ENCODE measurements at regions not wholly inside any gene's neighbourhood (a gene's known extent, or its start where the extent isn't known, plus 50 kb on each side); places are given as distances from the start of the nearest gene placed in this dataset.
"Not testable (repeated sequence)": the region's sequence is repeated elsewhere in the genome, so short reads cannot be mapped to it uniquely, and the experiment has no call there.

DNA sequence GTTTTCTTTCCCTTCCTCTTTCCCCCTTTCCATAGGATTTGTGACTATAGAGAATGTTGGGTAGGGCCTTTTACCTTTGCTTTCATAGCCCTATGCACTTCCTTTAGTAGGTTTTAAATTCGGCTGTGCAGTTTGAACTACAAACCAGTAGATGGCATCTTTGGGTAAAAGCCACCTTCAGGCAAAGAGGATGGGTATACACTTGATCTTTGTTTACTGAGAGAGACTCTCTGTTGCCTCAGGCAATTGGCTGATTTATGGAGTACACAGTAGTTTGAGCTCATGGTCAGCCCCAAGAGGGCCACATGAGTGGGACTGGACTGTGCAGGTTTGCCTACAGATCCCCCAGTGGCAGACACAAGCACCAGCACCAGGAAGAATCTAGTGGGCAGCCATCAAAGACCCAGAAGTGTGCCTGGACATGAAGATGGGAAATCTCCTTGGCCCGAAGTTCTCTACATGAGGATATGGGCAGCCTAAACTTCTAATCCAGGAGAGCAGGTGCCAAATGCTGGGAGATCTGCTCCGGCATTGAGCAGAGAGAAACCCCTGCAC lies 1304.3 kb upstream of the DDX18 start:
- DNase-seq, result peak in 2 of 51 donors; percentile 5 to 25

DNA sequence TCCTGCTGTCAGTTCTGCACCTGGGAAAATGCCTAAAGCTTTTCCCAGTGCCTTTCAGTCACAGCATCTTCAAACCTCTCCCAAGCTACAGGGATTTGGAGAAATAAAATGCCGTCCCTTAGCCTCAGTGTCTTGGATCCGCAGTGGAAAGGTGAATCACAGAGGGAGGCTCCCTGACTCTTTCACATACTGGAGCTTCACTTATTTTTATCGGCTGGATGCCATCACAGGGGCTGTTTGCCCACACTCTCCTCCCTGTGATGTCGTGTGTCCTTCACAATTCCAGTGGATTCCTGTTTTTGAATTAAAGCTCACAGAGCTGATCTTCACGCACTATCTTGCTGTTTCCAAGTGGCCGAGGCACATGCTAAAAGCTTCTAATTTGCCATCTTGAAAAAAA lies 1303.1 kb upstream of the DDX18 start:
- no peak for DNase-seq

DNA sequence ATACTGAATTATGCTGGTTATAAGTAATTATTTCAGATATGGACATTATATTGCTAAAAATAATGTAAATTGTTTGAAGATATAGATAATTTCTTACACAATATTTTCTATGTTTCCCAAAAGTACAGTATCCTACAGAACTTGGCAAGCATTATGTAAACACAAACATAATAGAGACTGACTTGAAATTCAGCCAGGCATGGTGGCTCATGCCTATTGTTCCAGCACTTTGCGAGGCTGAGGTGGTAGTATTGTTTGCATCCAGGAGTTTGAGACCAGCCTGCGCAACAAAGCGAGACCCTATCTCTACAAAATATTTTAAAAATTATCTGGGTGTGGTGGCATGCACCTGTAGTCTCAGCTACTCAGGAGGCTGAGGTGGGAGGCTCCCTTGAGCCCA lies 1300.5 kb upstream of the DDX18 start:
- DNase-seq, result no peak

DNA sequence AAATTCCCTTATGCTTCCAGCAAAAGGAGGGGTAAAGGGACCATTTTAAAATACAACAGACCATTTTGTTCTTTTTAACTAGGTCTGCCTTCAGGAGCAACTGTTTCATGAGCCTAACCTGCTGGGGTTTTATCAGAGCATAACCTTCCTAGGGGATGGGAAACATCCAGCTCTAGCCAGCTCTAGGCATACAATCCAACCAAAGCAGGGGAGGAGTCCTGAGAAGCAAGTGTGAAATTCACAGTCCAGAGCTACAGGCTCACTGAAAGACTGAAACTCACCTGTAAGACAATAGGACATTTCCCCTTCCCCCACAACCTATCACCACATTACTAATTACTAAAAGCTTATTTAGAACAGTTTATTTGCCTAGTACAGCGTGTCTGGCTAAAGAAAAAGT lies 1296.6 kb upstream of the DDX18 start:
- DNase-seq, result no peak

DNA sequence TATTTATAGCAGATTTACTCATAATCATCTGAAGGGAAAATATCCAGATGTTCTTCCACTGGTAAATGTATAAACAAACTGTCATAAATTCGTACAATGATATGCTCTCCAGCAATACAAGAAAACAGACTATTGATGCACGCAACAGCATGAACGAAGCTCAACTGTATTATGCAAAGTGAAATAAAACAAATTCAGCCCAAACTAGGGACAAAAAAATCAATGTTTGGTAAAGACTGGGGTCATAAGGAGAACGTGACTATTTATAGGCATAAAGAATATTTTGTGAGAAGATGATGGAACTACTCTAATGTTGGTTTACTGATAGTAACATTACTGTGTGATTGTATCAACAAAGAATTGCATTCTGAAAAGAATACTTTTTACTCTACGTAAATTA lies 1276.7 kb upstream of the DDX18 start:
- DNase-seq, result no peak

DNA sequence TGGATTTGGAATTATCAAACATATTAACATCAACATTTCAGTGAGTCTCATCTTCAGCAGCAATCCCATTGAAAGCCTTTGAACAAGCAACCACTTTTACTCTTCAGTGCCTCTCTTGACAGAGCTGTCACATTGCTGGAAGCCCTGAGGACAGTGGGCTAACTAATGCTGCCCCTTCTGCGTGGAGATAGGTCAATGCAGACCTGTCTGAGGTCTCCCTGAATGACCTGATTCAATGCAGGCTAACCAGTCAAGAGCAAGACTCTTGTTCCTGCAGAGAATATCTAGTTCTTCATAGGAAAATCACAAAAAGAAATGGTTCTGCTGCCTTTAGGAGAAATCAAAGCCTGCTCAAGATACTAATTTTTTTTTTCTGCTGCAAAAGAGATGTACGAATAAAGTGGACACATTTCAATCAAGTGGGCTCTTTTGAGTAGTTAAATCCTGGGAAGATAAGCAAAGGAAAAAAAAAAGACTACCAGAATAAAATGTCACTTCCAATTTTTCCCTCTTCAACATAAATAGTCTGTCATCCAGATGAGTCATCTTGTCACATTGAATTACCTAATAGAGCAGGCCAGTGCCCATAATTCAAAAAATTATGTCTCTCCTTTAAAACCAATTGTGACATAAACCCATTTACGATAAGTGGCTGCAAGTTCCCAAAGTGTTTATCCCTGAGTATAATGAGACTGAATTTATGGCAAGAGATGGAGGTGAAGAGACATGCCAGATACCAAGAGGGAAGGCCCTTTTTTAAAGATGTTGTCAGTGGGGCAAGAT lies 1269.0 kb upstream of the DDX18 start:
- no peak for DNase-seq

DNA sequence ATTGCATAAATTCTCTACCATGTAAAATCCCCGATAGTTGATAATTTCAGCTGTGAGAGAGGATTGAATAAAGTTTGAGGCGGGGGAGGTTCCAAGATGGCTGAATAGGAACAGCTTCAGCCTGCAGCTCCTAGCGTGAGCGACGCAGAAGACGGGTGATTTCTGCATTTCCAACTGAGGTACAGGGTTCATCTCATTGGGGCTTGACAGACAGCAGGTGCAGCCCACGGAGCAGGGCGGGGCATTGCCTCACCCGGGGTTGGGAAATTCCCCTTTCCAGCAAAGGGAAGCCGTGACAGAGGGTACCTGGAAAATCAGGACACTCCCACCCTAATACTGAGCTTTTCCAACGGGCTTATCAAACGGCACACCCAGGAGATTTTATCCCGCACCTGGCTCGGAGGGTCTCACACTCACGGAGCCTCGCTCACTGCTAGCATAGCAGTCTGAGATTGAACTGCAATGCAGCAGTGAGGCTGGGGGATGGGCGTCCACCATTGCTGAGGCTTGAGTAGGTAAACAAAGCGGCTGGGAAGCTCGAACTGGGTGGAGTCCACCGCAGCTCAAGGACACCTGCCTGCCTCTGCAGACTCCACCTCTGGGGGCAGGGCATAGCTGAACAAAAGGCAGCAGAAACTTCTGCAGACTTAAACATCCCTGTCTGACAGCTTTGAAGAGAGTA lies 1261.6 kb upstream of the DDX18 start:
- DNase-seq, result not testable (repeated sequence)

DNA sequence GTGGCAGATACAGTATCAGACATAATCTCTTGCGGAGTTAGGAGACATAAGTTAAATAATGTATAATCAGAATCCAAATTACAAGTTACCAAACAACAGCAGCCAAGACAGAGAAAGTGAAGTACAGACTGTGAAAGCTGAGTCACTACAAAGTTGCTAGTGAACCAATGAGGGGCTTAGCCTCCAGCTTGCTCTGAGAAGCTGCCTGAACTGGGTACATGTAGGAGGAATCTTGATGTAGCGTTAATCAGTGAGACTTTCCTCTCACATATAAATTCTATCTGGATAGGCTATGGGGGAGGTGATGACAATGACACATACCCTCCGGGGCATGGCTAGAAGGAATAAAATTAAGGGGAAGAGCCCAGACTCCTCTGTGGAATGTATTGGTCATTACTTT lies 1234.3 kb upstream of the DDX18 start:
- no peak for DNase-seq

DNA sequence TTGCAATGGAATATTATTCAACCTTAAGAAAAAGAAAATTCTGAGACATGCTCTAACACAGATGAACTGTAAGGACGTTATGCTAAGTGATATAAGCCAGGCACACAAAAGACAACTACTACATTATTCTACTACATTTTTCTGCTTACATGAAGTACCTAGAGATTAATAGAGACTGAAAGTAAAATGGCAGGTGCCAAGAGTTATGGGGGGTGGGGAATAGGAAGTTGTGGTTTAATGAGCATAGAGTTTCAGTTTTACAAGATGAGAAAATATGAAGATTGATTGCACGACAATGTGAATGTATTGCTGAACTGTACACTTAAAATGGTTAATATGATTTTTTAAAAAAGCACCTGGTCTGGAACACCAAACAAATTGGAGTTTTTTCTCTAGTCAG lies 1231.6 kb upstream of the DDX18 start:
- DNase-seq, result no peak

DNA sequence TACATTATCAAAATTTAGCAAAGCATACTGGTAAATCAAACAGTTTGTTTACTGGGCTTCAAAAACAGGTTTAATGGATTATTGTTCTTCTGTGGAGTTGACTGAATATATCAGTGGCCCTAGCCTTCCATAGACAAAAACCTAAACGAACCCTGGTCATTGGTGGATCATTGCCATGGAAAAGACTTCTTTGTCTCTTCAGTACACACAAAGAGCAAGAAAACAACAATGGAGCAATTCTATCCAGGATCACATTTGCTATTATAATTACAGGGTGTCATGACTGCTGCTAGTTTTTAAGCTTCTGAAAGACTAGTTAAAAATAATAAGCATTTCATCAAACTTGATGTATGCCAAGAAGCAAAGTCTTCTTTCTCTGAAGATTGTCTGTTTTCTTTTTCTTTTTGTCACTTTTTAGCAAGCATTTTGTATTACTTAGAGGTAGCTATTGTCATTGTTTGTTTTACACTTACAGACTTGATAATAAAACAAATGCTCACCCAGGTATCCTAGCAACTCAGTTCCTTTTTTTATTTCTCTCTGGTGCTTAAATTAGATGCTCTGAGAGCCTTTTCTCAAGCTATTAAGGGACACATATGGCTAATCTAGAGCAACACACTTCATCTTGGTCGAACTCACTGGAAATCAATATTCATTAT lies 1228.7 kb upstream of the DDX18 start:
- DNase-seq, result peak in 3 of 51 donors; percentile 1 to 64 (median 6)

DNA sequence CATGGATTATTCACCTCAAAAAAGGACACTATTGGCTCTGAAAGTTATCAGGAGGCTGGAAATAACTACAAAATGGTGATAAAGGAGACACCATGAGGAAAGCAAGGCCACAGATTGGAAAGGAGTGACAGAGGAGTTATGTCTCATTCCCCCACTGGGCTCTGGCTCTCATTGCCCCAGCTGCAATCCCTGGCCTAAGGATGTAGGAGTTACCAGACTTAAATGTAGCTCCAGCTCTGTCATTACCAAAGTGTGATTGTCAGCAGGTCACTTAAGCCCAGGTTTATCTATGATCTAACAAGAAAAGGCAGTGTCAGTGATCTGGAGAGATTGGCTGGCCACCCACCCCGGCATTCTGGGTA lies 1228.2 kb upstream of the DDX18 start:
- peak in 1 of 51 donors; percentile 6 for DNase-seq
